Thoracic aorta (tissue), 2 donors: ENCODE measurements at regions not wholly inside any gene's neighbourhood (a gene's known extent, or its start where the extent isn't known, plus 50 kb on each side); places are given as distances from the start of the nearest gene placed in this dataset.

ENCODE experiments used
- ATAC-seq: fragments of 150-250 bp; one replicate; pipeline ENCODE4 v1.8.0; 2017; ENCODE audit warnings: low read depth; ENCODE audit not compliant: insufficient number of reproducible peaks, low FRiP score
- DNase-seq: peaks from one replicate; pipeline ENCODE4 v3.0.0-alpha.2; 2020; ENCODE audit warnings: low spot score
- H3K27ac ChIP-seq, 2 donors: fragments of 200-600 bp; sonication (generic); 1 replicate in 1 of 2; 2 replicates in 1 of 2; pipeline ENCODE4 v1.5.1; 2016; ENCODE audit warnings: mild to moderate bottlenecking in 2 of 2, moderate library complexity in 2 of 2
- H3K27me3 ChIP-seq: fragments of 200-600 bp; sonication (generic); replicated peaks from 2 replicates; pipeline ENCODE4 v1.6.0; 2016; ENCODE audit warnings: mild to moderate bottlenecking; ENCODE audit not compliant: insufficient read depth
- H3K36me3 ChIP-seq: fragments of 200-600 bp; sonication (generic); one replicate; pipeline ENCODE4 v1.5.1; 2016
- H3K4me1 ChIP-seq, 2 donors: fragments of 200-600 bp; sonication (generic); 1 replicate in 1 of 2; 2 replicates in 1 of 2; pipeline versions ENCODE4 v1.5.1 to v1.6.0; 2016; ENCODE audit warnings: low read depth in 2 of 2, mild to moderate bottlenecking in 1 of 2; ENCODE audit not compliant: control insufficient read depth in 1 of 2
- H3K4me3 ChIP-seq: fragments of 200-600 bp; sonication (generic); 2 replicates; pipeline ENCODE4 v1.5.1; 2016; ENCODE audit warnings: mild to moderate bottlenecking
- H3K9me3 ChIP-seq: fragments of 200-600 bp; sonication (generic); 2 replicates; pipeline ENCODE4 v1.5.1; 2016
- TF ChIP-seq, protein P1 (sequence below): fragments of 200-600 bp; sonication (generic); IDR thresholded peaks from one replicate; pipeline ENCODE4 v1.5.1; 2019; ENCODE audit warnings: antibody characterized with exemption

DNA sequence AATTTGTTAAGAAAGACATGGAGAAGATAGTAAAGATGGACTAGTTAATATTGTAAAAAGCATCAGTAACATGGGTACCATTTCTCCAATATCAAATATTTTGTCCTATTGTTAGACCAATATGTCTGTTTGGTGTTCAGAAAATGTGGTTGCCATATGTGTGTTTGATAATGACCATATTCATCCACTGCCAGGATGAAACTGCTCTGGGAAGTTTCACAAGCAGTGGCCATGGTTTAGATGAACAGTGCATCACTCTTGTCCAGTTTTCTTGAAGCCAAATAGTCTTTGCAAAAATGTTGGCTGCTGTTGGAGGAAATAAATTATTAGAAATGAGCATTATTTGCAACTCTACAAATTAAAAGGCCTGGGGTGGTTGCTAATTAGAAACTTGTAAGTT, 333.8 kb downstream of the NUF2 start:
- no peaks in the 10 kb centered on the region for H3K9me3 ChIP-seq
- H3K4me3 ChIP-seq: no peak overlapping the region
- TF ChIP-seq, protein P1, sequence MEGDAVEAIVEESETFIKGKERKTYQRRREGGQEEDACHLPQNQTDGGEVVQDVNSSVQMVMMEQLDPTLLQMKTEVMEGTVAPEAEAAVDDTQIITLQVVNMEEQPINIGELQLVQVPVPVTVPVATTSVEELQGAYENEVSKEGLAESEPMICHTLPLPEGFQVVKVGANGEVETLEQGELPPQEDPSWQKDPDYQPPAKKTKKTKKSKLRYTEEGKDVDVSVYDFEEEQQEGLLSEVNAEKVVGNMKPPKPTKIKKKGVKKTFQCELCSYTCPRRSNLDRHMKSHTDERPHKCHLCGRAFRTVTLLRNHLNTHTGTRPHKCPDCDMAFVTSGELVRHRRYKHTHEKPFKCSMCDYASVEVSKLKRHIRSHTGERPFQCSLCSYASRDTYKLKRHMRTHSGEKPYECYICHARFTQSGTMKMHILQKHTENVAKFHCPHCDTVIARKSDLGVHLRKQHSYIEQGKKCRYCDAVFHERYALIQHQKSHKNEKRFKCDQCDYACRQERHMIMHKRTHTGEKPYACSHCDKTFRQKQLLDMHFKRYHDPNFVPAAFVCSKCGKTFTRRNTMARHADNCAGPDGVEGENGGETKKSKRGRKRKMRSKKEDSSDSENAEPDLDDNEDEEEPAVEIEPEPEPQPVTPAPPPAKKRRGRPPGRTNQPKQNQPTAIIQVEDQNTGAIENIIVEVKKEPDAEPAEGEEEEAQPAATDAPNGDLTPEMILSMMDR: no peak
- H3K36me3 ChIP-seq: no peaks in the 10 kb centered on the region
- H3K4me1 ChIP-seq: no peaks in the 10 kb centered on the region
- no peak for ATAC-seq
- no peak overlapping the region for H3K27ac ChIP-seq
- DNase-seq: no peak
- H3K27me3 ChIP-seq: no peaks in the 10 kb centered on the region

DNA sequence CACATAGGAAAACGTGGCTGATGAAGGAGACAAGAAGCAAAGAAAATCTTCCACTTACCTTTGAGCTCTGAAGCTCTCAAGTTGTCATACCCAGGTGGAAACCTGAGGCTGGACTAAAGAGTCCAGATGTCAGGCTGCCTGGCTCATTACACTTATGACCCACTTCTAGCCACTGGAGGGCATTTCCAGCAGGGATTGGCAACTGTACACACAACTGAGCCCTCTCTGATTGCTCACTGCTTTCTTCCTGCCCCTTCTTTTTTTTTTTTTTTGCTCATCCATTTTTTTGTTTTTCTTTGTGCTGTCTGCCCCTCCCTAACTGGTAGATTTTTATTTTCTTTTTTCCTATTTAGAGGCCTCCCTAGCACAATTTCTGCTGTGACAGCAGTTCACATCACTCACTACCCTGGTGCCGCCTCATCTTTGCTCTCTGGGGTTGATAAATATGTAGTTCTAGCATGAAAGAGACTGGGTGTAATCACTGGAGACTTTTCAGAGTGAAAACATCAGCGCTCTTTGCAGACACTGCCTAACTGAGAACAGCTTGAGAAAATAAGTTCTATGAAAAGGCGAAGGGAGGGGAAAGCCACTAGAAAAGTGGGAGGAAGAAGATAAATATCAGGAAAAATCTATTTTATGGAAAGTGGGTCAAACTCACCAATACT, 334.5 kb downstream of the NUF2 start:
- no peak overlapping the region for H3K27ac ChIP-seq
- ATAC-seq (no peak), DNase-seq (no peak)

DNA sequence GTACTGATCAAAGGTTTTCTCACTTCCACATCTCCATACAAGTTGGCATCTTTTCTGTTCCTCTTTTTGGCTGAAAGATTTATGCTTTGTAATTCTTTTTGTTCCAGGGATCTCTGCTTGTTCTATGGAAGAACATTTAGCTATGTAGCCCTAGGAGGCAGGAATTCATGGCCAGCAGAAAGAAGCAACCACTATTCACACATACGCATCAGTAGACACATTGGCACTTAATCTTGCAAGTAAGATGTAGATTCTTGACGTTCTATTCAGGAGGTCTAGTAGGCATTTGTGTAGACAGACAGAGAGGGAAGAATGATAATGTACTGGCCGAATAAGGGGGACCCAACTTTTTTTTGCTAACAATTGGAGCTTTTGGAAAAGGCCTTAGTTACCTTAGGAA, 336.0 kb downstream of the NUF2 start:
- Histone ChIP-seq H3K27me3 (no peaks in the 10 kb centered on the region), H3K36me3 (no peaks in the 10 kb centered on the region), H3K27ac (no peak overlapping the region), H3K9me3 (no peaks in the 10 kb centered on the region), H3K4me1 (no peaks in the 10 kb centered on the region), H3K4me3 (no peak overlapping the region)
- no peak for DNase-seq
- TF ChIP-seq, protein P1: no peak
- ATAC-seq: no peak

More for the DNA sequence above, 334.5 kb downstream of the NUF2 start:
- no peak overlapping the region for H3K4me3 ChIP-seq
- no peaks in the 10 kb centered on the region for H3K36me3 ChIP-seq
- TF ChIP-seq, protein P1: no peak
- no peaks in the 10 kb centered on the region for H3K27me3 ChIP-seq
- no peaks in the 10 kb centered on the region for H3K4me1 ChIP-seq
- no peaks in the 10 kb centered on the region for H3K9me3 ChIP-seq

DNA sequence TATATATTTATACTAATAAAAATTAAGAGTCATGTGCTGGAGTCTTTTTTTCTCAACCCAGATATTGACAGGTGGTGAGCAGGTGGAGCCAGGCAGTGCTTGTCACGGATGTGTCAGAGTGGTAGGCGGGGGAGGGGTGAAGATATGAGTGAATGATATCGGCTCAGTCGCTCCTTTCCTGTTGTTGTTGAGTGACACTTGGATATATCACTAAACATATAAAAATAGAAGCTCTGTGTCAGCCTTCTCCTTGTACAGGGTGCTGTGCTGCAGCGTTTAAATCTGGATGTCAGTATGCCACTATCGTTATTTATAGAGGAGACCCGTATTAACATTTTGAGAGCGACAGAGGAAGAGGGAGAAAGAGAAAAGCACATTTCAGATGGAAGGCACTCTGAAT, 339.6 kb downstream of the NUF2 start:
- no peak for DNase-seq
- no peaks in the 10 kb centered on the region for H3K9me3 ChIP-seq
- H3K27ac ChIP-seq: no peak overlapping the region
- H3K4me1 ChIP-seq: no peaks in the 10 kb centered on the region
- ATAC-seq: no peak
- no peak overlapping the region for H3K4me3 ChIP-seq
- no peaks in the 10 kb centered on the region for H3K27me3 ChIP-seq
- TF ChIP-seq, protein P1: no peak
- no peaks in the 10 kb centered on the region for H3K36me3 ChIP-seq

DNA sequence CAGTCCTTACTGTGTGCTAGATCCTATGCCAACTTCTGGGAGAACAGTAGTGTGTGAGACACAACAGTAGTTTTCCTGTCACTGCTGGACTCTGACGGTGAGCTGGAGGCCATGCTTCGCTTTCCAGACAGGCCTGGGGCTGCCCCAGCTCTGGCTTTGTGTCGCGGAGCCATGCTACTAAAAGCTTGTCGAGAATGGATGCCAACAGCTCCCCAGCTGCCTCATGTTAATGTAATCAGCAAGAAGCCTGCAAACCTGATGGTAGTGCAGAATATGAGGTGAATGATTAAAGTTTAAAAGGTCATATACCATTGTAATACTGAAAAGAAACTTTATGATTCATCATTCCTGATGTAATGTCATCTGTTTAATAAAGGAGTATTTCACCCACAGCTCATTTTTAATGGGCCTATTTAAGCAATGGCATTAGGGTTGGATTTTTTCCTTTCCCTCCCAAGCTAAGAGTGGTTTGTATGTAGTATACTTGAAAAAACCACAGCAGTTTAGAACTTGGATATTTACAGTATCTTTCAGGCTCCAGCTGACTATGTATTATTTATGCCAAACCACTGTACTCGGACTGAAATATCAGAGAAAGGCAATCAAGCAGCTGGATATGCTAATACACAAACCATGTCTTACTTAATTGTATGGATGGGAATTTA, 343.0 kb downstream of the NUF2 start:
- Histone ChIP-seq H3K4me1 (no peaks in the 10 kb centered on the region), H3K27ac (no peak overlapping the region), H3K27me3 (no peaks in the 10 kb centered on the region), H3K9me3 (no peaks in the 10 kb centered on the region), H3K4me3 (no peak overlapping the region), H3K36me3 (no peaks in the 10 kb centered on the region)
- ATAC-seq: no peak
- TF ChIP-seq, protein P1: no peak
- DNase-seq: no peak
